ENCODE measurements at regions not wholly inside any gene's neighbourhood (a gene's known extent, or its start where the extent isn't known, plus 50 kb on each side); places are given as distances from the start of the nearest gene placed in this dataset.

GRCh38 chr5:124664287-124664686 lies 82.2 kb downstream of the ZNF608 start:
- no peak overlapping the region for H3K4me2 ChIP-seq (replicated peaks; ENCODE audit: extremely low read depth, low read length, poor library complexity, severe bottlenecking)
- H3K4me1 ChIP-seq (ENCODE audit: control insufficient read depth in 1 of 2, insufficient read depth in 2 of 2, low read length in 2 of 2): peaks cover 8% of the 10 kb centered on the region in 2 donors
- no peak overlapping the region for H2AFZ ChIP-seq (ENCODE audit: insufficient read depth, low read depth, low read length, poor library complexity, severe bottlenecking)
- no peak overlapping the region for H3K4me3 Mint-ChIP-seq
- H3K4me3 ChIP-seq (replicated peaks in 1 of 3; ENCODE audit: low read depth in 2 of 3, low read length in 3 of 3): no peak overlapping the region
- no peaks in the 10 kb centered on the region for H3K9me3 ChIP-seq (replicated peaks in 1 of 2; ENCODE audit: control insufficient read depth in 1 of 2, insufficient read depth in 1 of 2, low read length in 2 of 2)
- TF ChIP-seq CTCF (IDR thresholded peaks at IDR 0.05): no peak
- H3K27me3 Mint-ChIP-seq (ENCODE audit: low read depth in 3 of 3): peaks cover 11 to 24% (median 21%) of the 10 kb centered on the region in 3 donors
- H3K27me3 ChIP-seq (ENCODE audit: control insufficient read depth in 2 of 2, insufficient read depth in 2 of 2, low read length in 2 of 2): peaks cover 22% of the 10 kb centered on the region in 2 donors
- H3K9ac ChIP-seq (ENCODE audit: insufficient read depth, low read length, poor library complexity, severe bottlenecking): no peak overlapping the region
- H3K36me3 ChIP-seq (replicated peaks in 1 of 2; ENCODE audit: control insufficient read depth in 1 of 2, insufficient read depth in 2 of 2, low read length in 2 of 2): no peaks in the 10 kb centered on the region
- H4K20me1 ChIP-seq (ENCODE audit: insufficient read depth, low read length): no peaks in the 10 kb centered on the region
- intact Hi-C loops (cut with micrococcal nuclease): no loop called here
- no peak overlapping the region for H3K27ac Mint-ChIP-seq
- no peaks in the 10 kb centered on the region for H3K79me2 ChIP-seq (ENCODE audit: insufficient read depth, low read length)
- H3K4me1 Mint-ChIP-seq: peaks cover 8% of the 10 kb centered on the region
- H3K9me3 Mint-ChIP-seq: peaks cover 0 to under 1% (median 0%) of the 10 kb centered on the region in 7 donors
- DNase-seq: no peak
- no peak overlapping the region for H3K27ac ChIP-seq (ENCODE audit: low read depth in 1 of 2, low read length in 2 of 2)
- H3K36me3 Mint-ChIP-seq: no peaks in the 10 kb centered on the region
- no CpG with 5 or more reads among the region's 1 CpG for WGBS (ENCODE audit: insufficient coverage)

- peaks cover 0 to 3% of the 10 kb centered on the region in 2 donors for H3K36me3 Mint-ChIP-seq
- Histone ChIP-seq H3K4me1 (ENCODE audit: control insufficient read depth in 1 of 2, insufficient read depth in 2 of 2, low read length in 2 of 2) (peaks cover 19 to 20% of the 10 kb centered on the region in 2 donors), H3K4me3 (replicated peaks in 1 of 3; ENCODE audit: low read depth in 2 of 3, low read length in 3 of 3) (no peak overlapping the region), H4K20me1 (ENCODE audit: insufficient read depth, low read length) (no peaks in the 10 kb centered on the region), H3K9me3 (replicated peaks in 1 of 2; ENCODE audit: control insufficient read depth in 1 of 2, insufficient read depth in 1 of 2, low read length in 2 of 2) (no peaks in the 10 kb centered on the region), H3K9ac (ENCODE audit: insufficient read depth, low read length, poor library complexity, severe bottlenecking) (no peak overlapping the region), H3K4me2 (replicated peaks; ENCODE audit: extremely low read depth, low read length, poor library complexity, severe bottlenecking) (no peak overlapping the region), H3K27ac (ENCODE audit: low read depth in 1 of 2, low read length in 2 of 2) (no peak overlapping the region), H2AFZ (ENCODE audit: insufficient read depth, low read depth, low read length, poor library complexity, severe bottlenecking) (no peak overlapping the region), H3K36me3 (replicated peaks in 1 of 2; ENCODE audit: control insufficient read depth in 1 of 2, insufficient read depth in 2 of 2, low read length in 2 of 2) (no peaks in the 10 kb centered on the region), H3K27me3 (ENCODE audit: control insufficient read depth in 2 of 2, insufficient read depth in 2 of 2, low read length in 2 of 2) (peaks cover 27 to 28% of the 10 kb centered on the region in 2 donors), H3K79me2 (ENCODE audit: insufficient read depth, low read length) (no peaks in the 10 kb centered on the region)
- H3K27ac Mint-ChIP-seq: no peak overlapping the region
- peaks cover 14 to 31% (median 30%) of the 10 kb centered on the region in 3 donors for H3K27me3 Mint-ChIP-seq (ENCODE audit: low read depth in 3 of 3)
- H3K4me3 Mint-ChIP-seq: no peak overlapping the region
- H3K4me1 Mint-ChIP-seq: peaks cover 18% of the 10 kb centered on the region
- DNase-seq: no peak
- H3K9me3 Mint-ChIP-seq: peaks cover 0 to 4% (median 0%) of the 10 kb centered on the region in 7 donors
- no peak for TF ChIP-seq CTCF (IDR thresholded peaks at IDR 0.05)
- intact Hi-C loops (cut with micrococcal nuclease): no loop called here
- WGBS (ENCODE audit: insufficient coverage): no CpG with 5 or more reads among the region's 5 CpGs
Observed at GRCh38 chr5:124663101-124663506, 83.3 kb downstream of the ZNF608 start.

All from CD14-positive monocyte (primary cell).